ENCODE measurements at regions not wholly inside any gene's neighbourhood (a gene's known extent, or its start where the extent isn't known, plus 50 kb on each side); places are given as distances from the start of the nearest gene placed in this dataset.

DNA sequence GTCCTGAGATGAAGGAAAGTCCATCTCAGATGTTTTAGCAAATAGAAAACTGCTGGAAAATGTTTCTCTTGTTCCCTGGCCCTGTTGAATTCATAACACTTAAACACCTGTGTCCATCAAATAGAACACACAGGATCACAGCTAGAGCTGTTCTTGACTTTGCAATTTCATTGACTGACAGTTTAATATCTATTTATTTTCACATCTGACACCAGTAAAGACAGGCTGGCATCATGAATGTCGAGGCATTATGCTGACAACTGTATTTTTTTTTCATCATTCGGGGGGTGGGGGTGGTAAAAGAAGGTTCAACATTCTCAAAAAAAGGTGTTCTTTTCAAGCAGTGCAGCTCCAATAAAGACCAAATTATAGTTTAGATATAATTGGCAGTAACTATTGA is 591.2 kb upstream of the PTBP2 start (continued):
- TF ChIP-seq, protein P1, sequence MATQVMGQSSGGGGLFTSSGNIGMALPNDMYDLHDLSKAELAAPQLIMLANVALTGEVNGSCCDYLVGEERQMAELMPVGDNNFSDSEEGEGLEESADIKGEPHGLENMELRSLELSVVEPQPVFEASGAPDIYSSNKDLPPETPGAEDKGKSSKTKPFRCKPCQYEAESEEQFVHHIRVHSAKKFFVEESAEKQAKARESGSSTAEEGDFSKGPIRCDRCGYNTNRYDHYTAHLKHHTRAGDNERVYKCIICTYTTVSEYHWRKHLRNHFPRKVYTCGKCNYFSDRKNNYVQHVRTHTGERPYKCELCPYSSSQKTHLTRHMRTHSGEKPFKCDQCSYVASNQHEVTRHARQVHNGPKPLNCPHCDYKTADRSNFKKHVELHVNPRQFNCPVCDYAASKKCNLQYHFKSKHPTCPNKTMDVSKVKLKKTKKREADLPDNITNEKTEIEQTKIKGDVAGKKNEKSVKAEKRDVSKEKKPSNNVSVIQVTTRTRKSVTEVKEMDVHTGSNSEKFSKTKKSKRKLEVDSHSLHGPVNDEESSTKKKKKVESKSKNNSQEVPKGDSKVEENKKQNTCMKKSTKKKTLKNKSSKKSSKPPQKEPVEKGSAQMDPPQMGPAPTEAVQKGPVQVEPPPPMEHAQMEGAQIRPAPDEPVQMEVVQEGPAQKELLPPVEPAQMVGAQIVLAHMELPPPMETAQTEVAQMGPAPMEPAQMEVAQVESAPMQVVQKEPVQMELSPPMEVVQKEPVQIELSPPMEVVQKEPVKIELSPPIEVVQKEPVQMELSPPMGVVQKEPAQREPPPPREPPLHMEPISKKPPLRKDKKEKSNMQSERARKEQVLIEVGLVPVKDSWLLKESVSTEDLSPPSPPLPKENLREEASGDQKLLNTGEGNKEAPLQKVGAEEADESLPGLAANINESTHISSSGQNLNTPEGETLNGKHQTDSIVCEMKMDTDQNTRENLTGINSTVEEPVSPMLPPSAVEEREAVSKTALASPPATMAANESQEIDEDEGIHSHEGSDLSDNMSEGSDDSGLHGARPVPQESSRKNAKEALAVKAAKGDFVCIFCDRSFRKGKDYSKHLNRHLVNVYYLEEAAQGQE (IDR thresholded peaks at IDR 0.05), result no peak
- no peak for TF ChIP-seq JUND (IDR thresholded peaks at IDR 0.05)

DNA sequence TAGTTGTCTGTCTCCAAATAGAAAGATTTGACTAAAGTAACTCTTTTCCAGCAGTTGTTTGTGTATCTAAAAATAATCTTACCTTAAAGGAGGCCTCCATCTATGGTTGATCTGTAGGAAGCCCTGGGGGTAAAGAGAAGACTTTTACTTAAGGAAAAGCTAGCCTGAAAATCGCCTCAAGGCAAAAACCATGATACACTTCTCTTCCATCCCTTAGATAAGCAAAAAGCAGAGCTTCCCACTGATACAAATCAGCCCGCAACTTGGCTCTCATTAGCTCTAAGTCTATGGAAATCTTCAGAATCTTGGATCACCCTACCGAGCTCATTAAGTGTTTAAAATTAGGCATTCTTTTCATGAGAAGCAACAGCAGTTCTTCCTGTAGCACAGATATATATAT is 576.9 kb upstream of the PTBP2 start:
- no peak overlapping the region for H3K9ac ChIP-seq (ENCODE audit: low read depth in 1 of 2, low read length in 2 of 2)
- no peak for DNase-seq (ENCODE audit: low spot score)
- TF ChIP-seq YY1 (IDR thresholded peaks at IDR 0.05) (no peak), HNF4A (conservative IDR thresholded peaks at IDR 0.05) (no peak), TAF1 (conservative IDR thresholded peaks at IDR 0.05) (no peak), RAD21 (IDR thresholded peaks at IDR 0.05) (no peak), SP1 (IDR thresholded peaks at IDR 0.05) (no peak), HNF4G (IDR thresholded peaks at IDR 0.05) (no peak), GABPA (IDR thresholded peaks at IDR 0.05 in 1 of 2, conservative IDR thresholded peaks at IDR 0.05 in 1 of 2) (no peak), EGR1 (IDR thresholded peaks at IDR 0.05; ENCODE audit: low read depth in 2 of 2) (no peak)
- TF ChIP-seq, protein P2, sequence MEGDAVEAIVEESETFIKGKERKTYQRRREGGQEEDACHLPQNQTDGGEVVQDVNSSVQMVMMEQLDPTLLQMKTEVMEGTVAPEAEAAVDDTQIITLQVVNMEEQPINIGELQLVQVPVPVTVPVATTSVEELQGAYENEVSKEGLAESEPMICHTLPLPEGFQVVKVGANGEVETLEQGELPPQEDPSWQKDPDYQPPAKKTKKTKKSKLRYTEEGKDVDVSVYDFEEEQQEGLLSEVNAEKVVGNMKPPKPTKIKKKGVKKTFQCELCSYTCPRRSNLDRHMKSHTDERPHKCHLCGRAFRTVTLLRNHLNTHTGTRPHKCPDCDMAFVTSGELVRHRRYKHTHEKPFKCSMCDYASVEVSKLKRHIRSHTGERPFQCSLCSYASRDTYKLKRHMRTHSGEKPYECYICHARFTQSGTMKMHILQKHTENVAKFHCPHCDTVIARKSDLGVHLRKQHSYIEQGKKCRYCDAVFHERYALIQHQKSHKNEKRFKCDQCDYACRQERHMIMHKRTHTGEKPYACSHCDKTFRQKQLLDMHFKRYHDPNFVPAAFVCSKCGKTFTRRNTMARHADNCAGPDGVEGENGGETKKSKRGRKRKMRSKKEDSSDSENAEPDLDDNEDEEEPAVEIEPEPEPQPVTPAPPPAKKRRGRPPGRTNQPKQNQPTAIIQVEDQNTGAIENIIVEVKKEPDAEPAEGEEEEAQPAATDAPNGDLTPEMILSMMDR (IDR thresholded peaks at IDR 0.05; ENCODE audit: low read depth, low read length, missing input control), result no peak
- TF ChIP-seq, protein P1 (IDR thresholded peaks at IDR 0.05), result no peak
- TF ChIP-seq, protein P3, sequence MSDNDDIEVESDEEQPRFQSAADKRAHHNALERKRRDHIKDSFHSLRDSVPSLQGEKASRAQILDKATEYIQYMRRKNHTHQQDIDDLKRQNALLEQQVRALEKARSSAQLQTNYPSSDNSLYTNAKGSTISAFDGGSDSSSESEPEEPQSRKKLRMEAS (IDR thresholded peaks at IDR 0.05), result no peak
- no peak overlapping the region for H3K4me3 ChIP-seq (ENCODE audit: low read depth in 1 of 3, low read length in 3 of 3)
- 76% methylated on average over 3 of the region's 3 CpGs for WGBS
- no peak overlapping the region for H3K27ac ChIP-seq (ENCODE audit: low read depth in 1 of 2, low read length in 2 of 2)
- H3K27me3 ChIP-seq (ENCODE audit: control insufficient read depth in 4 of 4, insufficient read depth in 4 of 4, low read length in 3 of 4), result no peaks in the 10 kb centered on the region
- H3K36me3 ChIP-seq (ENCODE audit: control insufficient read depth in 4 of 4, insufficient read depth in 3 of 4, low read depth in 1 of 4, low read length in 3 of 4), result no peaks in the 10 kb centered on the region
- peaks cover 0 to 1% (median 0%) of the 10 kb centered on the region in 4 donors for H3K9me3 ChIP-seq (ENCODE audit: control insufficient read depth in 4 of 4, low read length in 3 of 4)
- no peaks in the 10 kb centered on the region for H3K4me1 ChIP-seq (ENCODE audit: control insufficient read depth in 4 of 4, insufficient read depth in 4 of 4, low read length in 3 of 4)

Measured in liver (tissue), 8 donors.